Prostate gland (tissue), 2 donors: ENCODE measurements at regions not wholly inside any gene's neighbourhood (a gene's known extent, or its start where the extent isn't known, plus 50 kb on each side); places are given as distances from the start of the nearest gene placed in this dataset.

Source experiments
- CTCF ChIP-seq, 4 experiments: fragments of 200-600 bp in 2 of 4; fragments of 450-650 bp in 2 of 4; sonication (generic) in 2 of 4; IDR thresholded peaks; 1 replicate in 3 of 4; 2 replicates in 1 of 4; pipeline ENCODE4 v1.5.1; 2016 to 2019; ENCODE audit warnings: antibody characterized with exemption in 4 of 4, mild to moderate bottlenecking in 2 of 4, moderate library complexity in 2 of 4
- POLR2A ChIP-seq: fragments of 450-650 bp; IDR thresholded peaks from one replicate; pipeline ENCODE4 v1.6.1; 2016; ENCODE audit warnings: antibody characterized with exemption, mild to moderate bottlenecking
- POLR2AphosphoS5 ChIP-seq: sonication (generic); formaldehyde crosslinking; IDR thresholded peaks from one replicate; pipeline ENCODE4 v1.6.1; 2017; ENCODE audit warnings: antibody characterized with exemption

GRCh38 chr4:24471486-24472160 is 112.7 kb downstream of the DHX15 start:
- no peak for TF ChIP-seq CTCF (IDR thresholded peaks at IDR 0.05)
- no peak for TF ChIP-seq POLR2A
- TF ChIP-seq POLR2AphosphoS5, result no peak
